ENCODE measurements at regions not wholly inside any gene's neighbourhood (a gene's known extent, or its start where the extent isn't known, plus 50 kb on each side); places are given as distances from the start of the nearest gene placed in this dataset.

DNA sequence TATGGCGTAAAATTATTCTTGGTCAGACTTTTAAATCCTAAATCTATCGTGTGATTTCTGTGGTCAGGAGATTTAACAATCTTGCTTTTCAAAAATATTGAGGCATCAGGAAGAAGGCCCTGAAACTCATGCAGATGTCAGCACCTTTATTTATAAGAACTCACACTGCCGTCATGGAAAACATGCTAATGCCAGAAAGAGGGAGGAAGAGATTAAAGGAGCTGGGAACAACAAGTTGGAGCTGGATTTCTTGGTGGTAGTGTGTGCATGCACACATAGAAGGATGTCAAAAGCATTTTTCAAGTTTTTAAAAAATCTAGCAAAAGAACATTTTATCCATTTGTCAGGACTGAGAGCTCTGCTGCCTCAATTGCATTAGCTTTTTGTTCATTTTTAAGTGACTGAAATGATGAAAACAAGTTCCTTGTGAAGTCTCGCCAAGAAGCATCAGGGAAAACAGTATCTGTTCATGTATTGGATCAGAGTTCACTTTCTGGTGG is 342.5 kb downstream of the SPRY2 start (continued):
- TF ChIP-seq ELF1 (IDR thresholded peaks at IDR 0.05; ENCODE audit: borderline replicate concordance, low read depth) (no peak), SRF (IDR thresholded peaks at IDR 0.05; ENCODE audit: low read depth) (no peak), JUND (IDR thresholded peaks at IDR 0.05) (no peak), POLR2AphosphoS5 (IDR thresholded peaks at IDR 0.05; ENCODE audit: low read depth, low read length) (no peak), CEBPB (IDR thresholded peaks at IDR 0.05; ENCODE audit: low read depth) (no peak), ZNF274 (IDR thresholded peaks at IDR 0.05; ENCODE audit: low read depth, low read length) (no peak), CBX3 (IDR thresholded peaks at IDR 0.05; ENCODE audit: low read depth) (no peak), FOSL1 (IDR thresholded peaks at IDR 0.05; ENCODE audit: low read depth) (no peak)
- TF ChIP-seq, protein P1, sequence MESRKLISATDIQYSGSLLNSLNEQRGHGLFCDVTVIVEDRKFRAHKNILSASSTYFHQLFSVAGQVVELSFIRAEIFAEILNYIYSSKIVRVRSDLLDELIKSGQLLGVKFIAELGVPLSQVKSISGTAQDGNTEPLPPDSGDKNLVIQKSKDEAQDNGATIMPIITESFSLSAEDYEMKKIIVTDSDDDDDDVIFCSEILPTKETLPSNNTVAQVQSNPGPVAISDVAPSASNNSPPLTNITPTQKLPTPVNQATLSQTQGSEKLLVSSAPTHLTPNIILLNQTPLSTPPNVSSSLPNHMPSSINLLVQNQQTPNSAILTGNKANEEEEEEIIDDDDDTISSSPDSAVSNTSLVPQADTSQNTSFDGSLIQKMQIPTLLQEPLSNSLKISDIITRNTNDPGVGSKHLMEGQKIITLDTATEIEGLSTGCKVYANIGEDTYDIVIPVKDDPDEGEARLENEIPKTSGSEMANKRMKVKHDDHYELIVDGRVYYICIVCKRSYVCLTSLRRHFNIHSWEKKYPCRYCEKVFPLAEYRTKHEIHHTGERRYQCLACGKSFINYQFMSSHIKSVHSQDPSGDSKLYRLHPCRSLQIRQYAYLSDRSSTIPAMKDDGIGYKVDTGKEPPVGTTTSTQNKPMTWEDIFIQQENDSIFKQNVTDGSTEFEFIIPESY (IDR thresholded peaks at IDR 0.05; ENCODE audit: extremely low read depth, insufficient replicate concordance, low read length), result no peak

DNA sequence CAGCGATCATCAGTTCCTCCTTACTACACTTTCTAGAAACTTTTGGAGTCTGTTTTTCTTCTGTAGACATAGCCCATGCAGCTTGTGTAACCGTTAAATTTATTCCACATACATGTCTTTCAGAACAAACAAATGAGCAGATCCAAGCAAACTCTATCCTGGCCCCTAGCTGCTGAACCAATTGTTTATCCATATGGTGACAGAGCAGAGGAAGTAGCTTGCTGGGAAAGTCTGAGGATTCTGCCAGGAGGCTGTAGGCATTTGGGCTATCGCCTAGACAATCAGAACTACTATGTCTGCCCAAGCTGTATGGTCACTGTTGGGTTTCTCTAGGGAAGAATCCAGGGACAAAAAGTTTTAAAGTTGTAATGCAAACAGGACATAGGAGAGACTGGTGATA is 343.7 kb downstream of the SPRY2 start:
- no TSS peak for BruUV-seq (replicated peaks)

More for the DNA sequence above, 343.7 kb downstream of the SPRY2 start:
- H4K20me1 ChIP-seq (ENCODE audit: insufficient read depth), result no peaks in the 10 kb centered on the region
- peaks cover 0 to 8% of the 10 kb centered on the region in 2 experiments; a peak in 1 of 4 replicates for H3K4me1 ChIP-seq (ENCODE audit: control insufficient read depth in 1 of 2, insufficient read depth in 2 of 2, low read length in 2 of 2)
- H3K4me2 ChIP-seq (ENCODE audit: low read length), result no peak overlapping the region
- intact Hi-C loops (cut with micrococcal nuclease), result no loop called here
- ChIA-PET POLR2A (no interaction called here), CTCF (no interaction called here), RAD21 (ENCODE audit: low non-redundant PET in 1 of 2, low total read pairs in 2 of 2, uncharacterized antibody in 2 of 2, unreplicated experiment in 2 of 2) (no interaction called here)
- no peak overlapping the region for H2AFZ ChIP-seq (ENCODE audit: low read depth, low read length, poor library complexity, severe bottlenecking)
- no peaks in the 10 kb centered on the region for H3K79me2 ChIP-seq (ENCODE audit: insufficient read depth, low read length)
- H3K27ac ChIP-seq (ENCODE audit: low read depth, low read length), result no peak overlapping the region
- DNase-seq (ENCODE audit: low read depth, low spot score) (no peak), ATAC-seq (no peak)
- no peaks in the 10 kb centered on the region for H3K9me3 ChIP-seq (ENCODE audit: control insufficient read depth in 1 of 2, insufficient read depth in 1 of 2, low read depth in 1 of 2, low read length in 2 of 2)
- no peak overlapping the region for H3K4me3 ChIP-seq (replicated peaks in 1 of 2; ENCODE audit: low read depth in 1 of 2, low read length in 2 of 2)
- H3K9me2 ChIP-seq (ENCODE audit: insufficient read depth), result no peaks in the 10 kb centered on the region
- no peaks in the 10 kb centered on the region for H3K27me3 ChIP-seq (ENCODE audit: insufficient read depth, low read length)
- no peak overlapping the region for H3K9ac ChIP-seq (ENCODE audit: low read length)
- no peaks in the 10 kb centered on the region for H3K36me3 ChIP-seq (ENCODE audit: control insufficient read depth in 1 of 2, insufficient read depth in 2 of 2, low read length in 2 of 2)
- TF ChIP-seq, protein P2, sequence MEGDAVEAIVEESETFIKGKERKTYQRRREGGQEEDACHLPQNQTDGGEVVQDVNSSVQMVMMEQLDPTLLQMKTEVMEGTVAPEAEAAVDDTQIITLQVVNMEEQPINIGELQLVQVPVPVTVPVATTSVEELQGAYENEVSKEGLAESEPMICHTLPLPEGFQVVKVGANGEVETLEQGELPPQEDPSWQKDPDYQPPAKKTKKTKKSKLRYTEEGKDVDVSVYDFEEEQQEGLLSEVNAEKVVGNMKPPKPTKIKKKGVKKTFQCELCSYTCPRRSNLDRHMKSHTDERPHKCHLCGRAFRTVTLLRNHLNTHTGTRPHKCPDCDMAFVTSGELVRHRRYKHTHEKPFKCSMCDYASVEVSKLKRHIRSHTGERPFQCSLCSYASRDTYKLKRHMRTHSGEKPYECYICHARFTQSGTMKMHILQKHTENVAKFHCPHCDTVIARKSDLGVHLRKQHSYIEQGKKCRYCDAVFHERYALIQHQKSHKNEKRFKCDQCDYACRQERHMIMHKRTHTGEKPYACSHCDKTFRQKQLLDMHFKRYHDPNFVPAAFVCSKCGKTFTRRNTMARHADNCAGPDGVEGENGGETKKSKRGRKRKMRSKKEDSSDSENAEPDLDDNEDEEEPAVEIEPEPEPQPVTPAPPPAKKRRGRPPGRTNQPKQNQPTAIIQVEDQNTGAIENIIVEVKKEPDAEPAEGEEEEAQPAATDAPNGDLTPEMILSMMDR (IDR thresholded peaks at IDR 0.05 in 2 of 3, conservative IDR thresholded peaks at IDR 0.05 in 1 of 3; ENCODE audit: borderline replicate concordance in 1 of 3, insufficient read depth in 1 of 3, low read depth in 2 of 3, low read length in 2 of 3), result no peak
- TF ChIP-seq, protein P3, sequence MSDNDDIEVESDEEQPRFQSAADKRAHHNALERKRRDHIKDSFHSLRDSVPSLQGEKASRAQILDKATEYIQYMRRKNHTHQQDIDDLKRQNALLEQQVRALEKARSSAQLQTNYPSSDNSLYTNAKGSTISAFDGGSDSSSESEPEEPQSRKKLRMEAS (IDR thresholded peaks at IDR 0.05), result no peak
- TF ChIP-seq CBX3 (IDR thresholded peaks at IDR 0.05; ENCODE audit: low read depth), result no peak
- no peak for TF ChIP-seq ZFX (IDR thresholded peaks at IDR 0.05)
- TF ChIP-seq POLR2AphosphoS5 (IDR thresholded peaks at IDR 0.05; ENCODE audit: low read depth, low read length), result no peak
- TF ChIP-seq CEBPB (IDR thresholded peaks at IDR 0.05; ENCODE audit: low read depth), result no peak
- TF ChIP-seq EZH2phosphoT487 (IDR thresholded peaks at IDR 0.05; ENCODE audit: borderline replicate concordance), result no peak
- no peak for TF ChIP-seq SIN3A (IDR thresholded peaks at IDR 0.05; ENCODE audit: low read depth)
